ENCODE measurements at regions not wholly inside any gene's neighbourhood (a gene's known extent, or its start where the extent isn't known, plus 50 kb on each side); places are given as distances from the start of the nearest gene placed in this dataset.
"Not testable (repeated sequence)": the region's sequence is repeated elsewhere in the genome, so short reads cannot be mapped to it uniquely, and the experiment has no call there.

- not testable (repeated sequence) for TF ChIP-seq POLR2A (IDR thresholded peaks at IDR 0.05); EP300 (IDR thresholded peaks at IDR 0.05; ENCODE audit: low read depth); POLR2AphosphoS5 (IDR thresholded peaks at IDR 0.05)
- TF ChIP-seq, protein P1, sequence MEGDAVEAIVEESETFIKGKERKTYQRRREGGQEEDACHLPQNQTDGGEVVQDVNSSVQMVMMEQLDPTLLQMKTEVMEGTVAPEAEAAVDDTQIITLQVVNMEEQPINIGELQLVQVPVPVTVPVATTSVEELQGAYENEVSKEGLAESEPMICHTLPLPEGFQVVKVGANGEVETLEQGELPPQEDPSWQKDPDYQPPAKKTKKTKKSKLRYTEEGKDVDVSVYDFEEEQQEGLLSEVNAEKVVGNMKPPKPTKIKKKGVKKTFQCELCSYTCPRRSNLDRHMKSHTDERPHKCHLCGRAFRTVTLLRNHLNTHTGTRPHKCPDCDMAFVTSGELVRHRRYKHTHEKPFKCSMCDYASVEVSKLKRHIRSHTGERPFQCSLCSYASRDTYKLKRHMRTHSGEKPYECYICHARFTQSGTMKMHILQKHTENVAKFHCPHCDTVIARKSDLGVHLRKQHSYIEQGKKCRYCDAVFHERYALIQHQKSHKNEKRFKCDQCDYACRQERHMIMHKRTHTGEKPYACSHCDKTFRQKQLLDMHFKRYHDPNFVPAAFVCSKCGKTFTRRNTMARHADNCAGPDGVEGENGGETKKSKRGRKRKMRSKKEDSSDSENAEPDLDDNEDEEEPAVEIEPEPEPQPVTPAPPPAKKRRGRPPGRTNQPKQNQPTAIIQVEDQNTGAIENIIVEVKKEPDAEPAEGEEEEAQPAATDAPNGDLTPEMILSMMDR (IDR thresholded peaks at IDR 0.05), result not testable (repeated sequence)
Observed at GRCh38 chr2:131922854-131923253, 238.9 kb downstream of the ANKRD30BL start.

All from transverse colon (tissue), 4 donors.